ENCODE measurements at regions not wholly inside any gene's neighbourhood (a gene's known extent, or its start where the extent isn't known, plus 50 kb on each side); places are given as distances from the start of the nearest gene placed in this dataset.

DNA sequence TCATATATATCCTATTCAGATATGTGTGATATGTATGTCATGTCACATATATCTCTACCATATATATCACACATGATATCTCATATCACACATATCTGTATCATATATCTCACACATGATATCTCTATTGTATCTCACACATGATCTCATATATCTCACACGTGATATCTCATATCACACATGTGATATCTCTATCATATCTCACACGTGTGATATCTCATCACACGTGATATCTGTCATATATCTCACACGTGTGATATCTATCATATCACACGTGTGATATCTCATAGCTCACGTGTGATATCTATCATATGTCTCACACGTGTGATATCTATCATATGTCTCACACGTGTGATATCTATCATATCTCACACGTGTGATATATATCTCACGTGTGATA lies 240.7 kb downstream of the MAP2K4 start:
- TF ChIP-seq POLR2AphosphoS5 (IDR thresholded peaks at IDR 0.05; ENCODE audit: low read depth, low read length), result no peak
- TF ChIP-seq, protein P1, sequence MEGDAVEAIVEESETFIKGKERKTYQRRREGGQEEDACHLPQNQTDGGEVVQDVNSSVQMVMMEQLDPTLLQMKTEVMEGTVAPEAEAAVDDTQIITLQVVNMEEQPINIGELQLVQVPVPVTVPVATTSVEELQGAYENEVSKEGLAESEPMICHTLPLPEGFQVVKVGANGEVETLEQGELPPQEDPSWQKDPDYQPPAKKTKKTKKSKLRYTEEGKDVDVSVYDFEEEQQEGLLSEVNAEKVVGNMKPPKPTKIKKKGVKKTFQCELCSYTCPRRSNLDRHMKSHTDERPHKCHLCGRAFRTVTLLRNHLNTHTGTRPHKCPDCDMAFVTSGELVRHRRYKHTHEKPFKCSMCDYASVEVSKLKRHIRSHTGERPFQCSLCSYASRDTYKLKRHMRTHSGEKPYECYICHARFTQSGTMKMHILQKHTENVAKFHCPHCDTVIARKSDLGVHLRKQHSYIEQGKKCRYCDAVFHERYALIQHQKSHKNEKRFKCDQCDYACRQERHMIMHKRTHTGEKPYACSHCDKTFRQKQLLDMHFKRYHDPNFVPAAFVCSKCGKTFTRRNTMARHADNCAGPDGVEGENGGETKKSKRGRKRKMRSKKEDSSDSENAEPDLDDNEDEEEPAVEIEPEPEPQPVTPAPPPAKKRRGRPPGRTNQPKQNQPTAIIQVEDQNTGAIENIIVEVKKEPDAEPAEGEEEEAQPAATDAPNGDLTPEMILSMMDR (IDR thresholded peaks at IDR 0.05), result no peak
- TF ChIP-seq, protein P2, sequence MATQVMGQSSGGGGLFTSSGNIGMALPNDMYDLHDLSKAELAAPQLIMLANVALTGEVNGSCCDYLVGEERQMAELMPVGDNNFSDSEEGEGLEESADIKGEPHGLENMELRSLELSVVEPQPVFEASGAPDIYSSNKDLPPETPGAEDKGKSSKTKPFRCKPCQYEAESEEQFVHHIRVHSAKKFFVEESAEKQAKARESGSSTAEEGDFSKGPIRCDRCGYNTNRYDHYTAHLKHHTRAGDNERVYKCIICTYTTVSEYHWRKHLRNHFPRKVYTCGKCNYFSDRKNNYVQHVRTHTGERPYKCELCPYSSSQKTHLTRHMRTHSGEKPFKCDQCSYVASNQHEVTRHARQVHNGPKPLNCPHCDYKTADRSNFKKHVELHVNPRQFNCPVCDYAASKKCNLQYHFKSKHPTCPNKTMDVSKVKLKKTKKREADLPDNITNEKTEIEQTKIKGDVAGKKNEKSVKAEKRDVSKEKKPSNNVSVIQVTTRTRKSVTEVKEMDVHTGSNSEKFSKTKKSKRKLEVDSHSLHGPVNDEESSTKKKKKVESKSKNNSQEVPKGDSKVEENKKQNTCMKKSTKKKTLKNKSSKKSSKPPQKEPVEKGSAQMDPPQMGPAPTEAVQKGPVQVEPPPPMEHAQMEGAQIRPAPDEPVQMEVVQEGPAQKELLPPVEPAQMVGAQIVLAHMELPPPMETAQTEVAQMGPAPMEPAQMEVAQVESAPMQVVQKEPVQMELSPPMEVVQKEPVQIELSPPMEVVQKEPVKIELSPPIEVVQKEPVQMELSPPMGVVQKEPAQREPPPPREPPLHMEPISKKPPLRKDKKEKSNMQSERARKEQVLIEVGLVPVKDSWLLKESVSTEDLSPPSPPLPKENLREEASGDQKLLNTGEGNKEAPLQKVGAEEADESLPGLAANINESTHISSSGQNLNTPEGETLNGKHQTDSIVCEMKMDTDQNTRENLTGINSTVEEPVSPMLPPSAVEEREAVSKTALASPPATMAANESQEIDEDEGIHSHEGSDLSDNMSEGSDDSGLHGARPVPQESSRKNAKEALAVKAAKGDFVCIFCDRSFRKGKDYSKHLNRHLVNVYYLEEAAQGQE (IDR thresholded peaks at IDR 0.05; ENCODE audit: insufficient read depth in 1 of 2, low read depth in 2 of 2, low read length in 1 of 2), result no peak
- no peak for TF ChIP-seq SIN3A (IDR thresholded peaks at IDR 0.05; ENCODE audit: borderline replicate concordance, insufficient read depth, low read depth, low read length)
- no peak for TF ChIP-seq TCF7L2 (IDR thresholded peaks at IDR 0.05; ENCODE audit: low read depth, low read length)
